ENCODE measurements at regions not wholly inside any gene's neighbourhood (a gene's known extent, or its start where the extent isn't known, plus 50 kb on each side); places are given as distances from the start of the nearest gene placed in this dataset.

- Histone ChIP-seq H3K27me3 (ENCODE audit: control insufficient read depth in 3 of 3, insufficient read depth in 3 of 3, low read length in 3 of 3) (no peaks in the 10 kb centered on the region), H3K27ac (ENCODE audit: low read depth in 1 of 3, low read length in 2 of 3) (no peak overlapping the region), H3K9me3 (ENCODE audit: control insufficient read depth in 2 of 2, insufficient read depth in 1 of 2, low read depth in 1 of 2, low read length in 1 of 2) (no peaks in the 10 kb centered on the region), H3K4me1 (ENCODE audit: control insufficient read depth in 3 of 3, insufficient read depth in 2 of 3, low read depth in 1 of 3, low read length in 2 of 3) (no peaks in the 10 kb centered on the region), H3K36me3 (ENCODE audit: control insufficient read depth in 3 of 3, insufficient read depth in 2 of 3, low read depth in 1 of 3, low read length in 3 of 3) (no peaks in the 10 kb centered on the region), H3K4me3 (ENCODE audit: low read depth in 1 of 3, low read length in 3 of 3) (no peak overlapping the region)
- FAIRE-seq: no peak
- no peak for DNase-seq
- 63 to 65% (median 63%) methylated on average over 4 of the region's 4 CpGs for WGBS, 3 donors
These were observed 307.1 kb downstream of the TSN start for GRCh38 chr2:122062506-122062905.

- Histone ChIP-seq H3K4me3 (ENCODE audit: low read depth in 1 of 3, low read length in 3 of 3) (no peak overlapping the region), H3K36me3 (ENCODE audit: control insufficient read depth in 3 of 3, insufficient read depth in 2 of 3, low read depth in 1 of 3, low read length in 3 of 3) (no peaks in the 10 kb centered on the region), H3K27ac (ENCODE audit: low read depth in 1 of 3, low read length in 2 of 3) (no peak overlapping the region), H3K4me1 (ENCODE audit: control insufficient read depth in 3 of 3, insufficient read depth in 2 of 3, low read depth in 1 of 3, low read length in 2 of 3) (no peaks in the 10 kb centered on the region), H3K27me3 (ENCODE audit: control insufficient read depth in 3 of 3, insufficient read depth in 3 of 3, low read length in 3 of 3) (no peaks in the 10 kb centered on the region), H3K9me3 (ENCODE audit: control insufficient read depth in 2 of 2, insufficient read depth in 1 of 2, low read depth in 1 of 2, low read length in 1 of 2) (no peaks in the 10 kb centered on the region)
- no peak for FAIRE-seq
- 65 to 80% (median 75%) methylated on average over 3 of the region's 3 CpGs for WGBS, 3 donors
- no peak for DNase-seq
These were observed 308.3 kb downstream of the TSN start for GRCh38 chr2:122063716-122064115.

DNA sequence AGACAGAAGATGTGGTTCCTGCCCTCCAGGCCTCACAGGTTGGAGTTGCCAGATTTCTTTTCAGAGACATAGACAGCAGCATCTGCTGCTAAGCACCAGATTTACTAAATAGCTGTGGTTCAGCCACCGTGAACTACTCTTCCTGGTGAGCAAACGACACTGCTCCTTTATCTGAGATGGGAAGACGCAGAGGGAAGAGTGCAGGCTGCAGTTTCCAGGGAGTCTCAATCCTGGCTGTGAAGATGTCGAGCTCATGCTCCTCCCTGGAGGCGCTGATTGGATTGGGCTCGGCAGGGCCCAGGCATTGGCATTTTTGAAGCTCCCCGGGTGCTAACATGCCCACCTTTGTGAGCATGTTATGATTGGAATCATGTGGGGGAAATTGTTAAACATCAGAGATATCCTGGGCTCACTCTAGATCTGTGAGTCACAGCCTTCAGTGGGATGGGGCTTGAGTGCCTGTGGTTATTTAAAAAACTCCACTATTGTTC, 314.8 kb downstream of the TSN start:
- FAIRE-seq (no peak), DNase-seq (no peak)
- WGBS, 3 donors: 67 to 74% (median 67%) methylated on average over 7 of the region's 7 CpGs
- Histone ChIP-seq H3K4me1 (ENCODE audit: control insufficient read depth in 3 of 3, insufficient read depth in 2 of 3, low read depth in 1 of 3, low read length in 2 of 3) (no peaks in the 10 kb centered on the region), H3K9me3 (ENCODE audit: control insufficient read depth in 2 of 2, insufficient read depth in 1 of 2, low read depth in 1 of 2, low read length in 1 of 2) (no peaks in the 10 kb centered on the region), H3K36me3 (ENCODE audit: control insufficient read depth in 3 of 3, insufficient read depth in 2 of 3, low read depth in 1 of 3, low read length in 3 of 3) (no peaks in the 10 kb centered on the region), H3K27ac (ENCODE audit: low read depth in 1 of 3, low read length in 2 of 3) (no peak overlapping the region), H3K27me3 (ENCODE audit: control insufficient read depth in 3 of 3, insufficient read depth in 3 of 3, low read length in 3 of 3) (no peaks in the 10 kb centered on the region), H3K4me3 (ENCODE audit: low read depth in 1 of 3, low read length in 3 of 3) (no peak overlapping the region)

DNA sequence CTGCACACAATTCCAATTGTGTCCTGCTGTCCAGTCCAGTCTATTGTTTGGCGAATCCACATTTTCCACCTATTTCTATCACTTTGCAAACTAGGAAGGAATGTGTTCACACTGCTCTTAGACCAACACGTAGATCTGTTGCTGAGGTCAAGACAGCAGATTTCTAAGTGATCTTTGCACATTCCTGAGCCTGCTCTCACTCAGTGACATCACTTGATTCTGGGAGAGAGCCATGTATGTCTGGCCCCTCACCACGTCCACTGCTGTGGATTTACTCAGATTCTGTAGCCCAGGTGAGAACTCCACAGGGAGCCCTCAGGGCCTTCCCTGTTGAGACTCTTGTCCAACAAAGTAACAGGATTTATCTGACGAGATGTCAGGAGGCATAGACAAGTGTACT, 317.2 kb downstream of the TSN start:
- Histone ChIP-seq H3K27me3 (ENCODE audit: control insufficient read depth in 3 of 3, insufficient read depth in 3 of 3, low read length in 3 of 3) (no peaks in the 10 kb centered on the region), H3K36me3 (ENCODE audit: control insufficient read depth in 3 of 3, insufficient read depth in 2 of 3, low read depth in 1 of 3, low read length in 3 of 3) (no peaks in the 10 kb centered on the region), H3K4me3 (ENCODE audit: low read depth in 1 of 3, low read length in 3 of 3) (no peak overlapping the region), H3K9me3 (ENCODE audit: control insufficient read depth in 2 of 2, insufficient read depth in 1 of 2, low read depth in 1 of 2, low read length in 1 of 2) (no peaks in the 10 kb centered on the region), H3K4me1 (ENCODE audit: control insufficient read depth in 3 of 3, insufficient read depth in 2 of 3, low read depth in 1 of 3, low read length in 2 of 3) (no peaks in the 10 kb centered on the region), H3K27ac (ENCODE audit: low read depth in 1 of 3, low read length in 2 of 3) (no peak overlapping the region)
- WGBS, 3 donors: 64 to 71% (median 69%) methylated on average over 4 of the region's 4 CpGs
- no peak for FAIRE-seq
- no peak for DNase-seq

DNA sequence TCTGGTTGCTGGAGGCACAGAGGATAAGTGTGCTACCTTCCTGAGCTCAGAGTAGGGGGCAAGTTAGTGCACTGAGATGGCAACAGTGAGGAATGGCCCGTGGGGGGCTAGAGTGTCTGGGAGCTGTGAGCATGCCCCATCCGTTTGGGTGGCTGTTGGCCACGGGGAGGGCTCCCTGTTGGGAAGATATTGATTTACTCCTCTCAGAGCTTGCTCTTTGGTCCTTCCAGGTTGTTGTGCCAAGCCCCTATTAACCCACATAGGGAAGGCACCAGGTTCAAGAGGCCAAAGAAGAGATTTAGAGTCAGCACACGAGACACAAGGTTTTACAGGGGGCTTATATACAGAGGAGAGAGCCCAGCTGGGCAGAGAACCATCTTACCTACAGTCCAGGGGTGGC, 318.8 kb downstream of the TSN start:
- Histone ChIP-seq H3K4me3 (ENCODE audit: low read depth in 1 of 3, low read length in 3 of 3) (no peak overlapping the region), H3K9me3 (ENCODE audit: control insufficient read depth in 2 of 2, insufficient read depth in 1 of 2, low read depth in 1 of 2, low read length in 1 of 2) (no peaks in the 10 kb centered on the region), H3K4me1 (ENCODE audit: control insufficient read depth in 3 of 3, insufficient read depth in 2 of 3, low read depth in 1 of 3, low read length in 2 of 3) (no peaks in the 10 kb centered on the region), H3K27ac (ENCODE audit: low read depth in 1 of 3, low read length in 2 of 3) (no peak overlapping the region), H3K27me3 (ENCODE audit: control insufficient read depth in 3 of 3, insufficient read depth in 3 of 3, low read length in 3 of 3) (no peaks in the 10 kb centered on the region), H3K36me3 (ENCODE audit: control insufficient read depth in 3 of 3, insufficient read depth in 2 of 3, low read depth in 1 of 3, low read length in 3 of 3) (no peaks in the 10 kb centered on the region)
- FAIRE-seq (no peak), DNase-seq (no peak)
- WGBS, 3 donors: 19 to 53% (median 45%) methylated on average over 4 of the region's 4 CpGs

DNA sequence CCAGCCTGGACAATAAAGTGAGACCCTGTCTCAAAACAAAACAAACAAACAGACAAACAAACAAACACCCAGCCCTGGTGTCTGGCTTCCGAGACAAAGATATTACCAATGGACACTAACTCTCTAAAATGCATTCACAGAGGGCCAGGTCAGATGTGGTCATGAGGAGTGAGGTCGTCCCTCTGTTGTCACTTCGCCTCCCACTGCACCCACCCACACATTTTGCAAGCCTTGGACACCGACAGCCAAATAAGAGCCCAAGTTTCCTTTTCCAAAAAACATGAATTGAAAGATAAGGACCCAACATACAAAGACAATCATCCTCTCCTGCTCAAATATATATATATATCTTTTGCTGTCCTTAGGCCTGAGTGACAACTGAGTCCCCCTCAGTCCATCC, 319.9 kb downstream of the TSN start:
- FAIRE-seq (no peak), DNase-seq (no peak)
- H3K27ac ChIP-seq (ENCODE audit: low read depth in 1 of 3, low read length in 2 of 3): no peak overlapping the region
- no peaks in the 10 kb centered on the region for H3K36me3 ChIP-seq (ENCODE audit: control insufficient read depth in 3 of 3, insufficient read depth in 2 of 3, low read depth in 1 of 3, low read length in 3 of 3)
- no peak overlapping the region for H3K4me3 ChIP-seq (ENCODE audit: low read depth in 1 of 3, low read length in 3 of 3)
- H3K4me1 ChIP-seq (ENCODE audit: control insufficient read depth in 3 of 3, insufficient read depth in 2 of 3, low read depth in 1 of 3, low read length in 2 of 3): no peaks in the 10 kb centered on the region
- 83 to 92% (median 86%) methylated on average over 4 of the region's 4 CpGs for WGBS, 3 donors
- H3K9me3 ChIP-seq (ENCODE audit: control insufficient read depth in 2 of 2, insufficient read depth in 1 of 2, low read depth in 1 of 2, low read length in 1 of 2): no peaks in the 10 kb centered on the region
- H3K27me3 ChIP-seq (ENCODE audit: control insufficient read depth in 3 of 3, insufficient read depth in 3 of 3, low read length in 3 of 3): no peaks in the 10 kb centered on the region

DNA sequence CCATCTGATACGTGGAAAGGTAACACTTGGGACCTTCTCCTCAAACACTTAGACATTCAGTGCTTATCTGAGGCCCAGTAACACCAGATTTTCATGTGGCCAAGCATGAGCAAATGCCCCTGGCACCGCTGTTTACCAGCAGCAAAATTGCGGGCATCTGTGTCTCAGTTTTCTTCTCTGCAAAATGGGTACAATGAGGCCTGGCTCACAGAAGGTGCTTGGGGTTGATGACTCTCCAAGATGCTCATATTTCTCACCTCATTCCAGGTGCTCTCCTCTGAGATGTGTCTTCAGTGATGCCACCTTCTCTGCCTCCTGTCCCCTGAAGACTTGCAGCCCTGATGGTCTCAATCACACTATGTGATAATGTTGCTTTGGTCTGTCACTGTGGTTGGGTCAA, 321.7 kb downstream of the TSN start:
- 84 to 95% (median 86%) methylated on average over 3 of the region's 3 CpGs for WGBS, 3 donors
- no peak for DNase-seq

DNA sequence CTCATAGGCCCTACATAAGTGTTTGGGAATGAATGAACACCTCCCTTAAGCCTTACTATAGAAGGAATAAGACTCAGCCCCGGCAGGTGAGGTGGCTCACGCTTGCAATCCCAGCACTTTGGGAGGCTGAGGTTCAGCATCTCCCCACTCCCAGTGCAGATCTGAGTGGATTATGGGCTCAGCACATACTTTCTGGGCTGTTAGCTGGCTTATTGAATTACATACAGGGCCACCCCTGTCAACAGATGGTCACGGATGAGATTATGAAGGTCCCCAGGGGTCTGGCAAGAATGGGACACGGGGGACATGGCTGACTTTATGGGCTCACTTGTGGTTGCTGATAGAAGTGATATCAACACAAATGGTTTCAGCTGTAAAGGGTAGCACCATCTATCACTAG, 322.3 kb downstream of the TSN start:
- H3K9me3 ChIP-seq (ENCODE audit: control insufficient read depth in 2 of 2, insufficient read depth in 1 of 2, low read depth in 1 of 2, low read length in 1 of 2): no peaks in the 10 kb centered on the region

More for the DNA sequence above, 321.7 kb downstream of the TSN start:
- no peaks in the 10 kb centered on the region for H3K9me3 ChIP-seq (ENCODE audit: control insufficient read depth in 2 of 2, insufficient read depth in 1 of 2, low read depth in 1 of 2, low read length in 1 of 2)
- no peaks in the 10 kb centered on the region for H3K4me1 ChIP-seq (ENCODE audit: control insufficient read depth in 3 of 3, insufficient read depth in 2 of 3, low read depth in 1 of 3, low read length in 2 of 3)
- H3K4me3 ChIP-seq (ENCODE audit: low read depth in 1 of 3, low read length in 3 of 3): no peak overlapping the region
- FAIRE-seq: no peak
- H3K27me3 ChIP-seq (ENCODE audit: control insufficient read depth in 3 of 3, insufficient read depth in 3 of 3, low read length in 3 of 3): no peaks in the 10 kb centered on the region
- no peak overlapping the region for H3K27ac ChIP-seq (ENCODE audit: low read depth in 1 of 3, low read length in 2 of 3)
- H3K36me3 ChIP-seq (ENCODE audit: control insufficient read depth in 3 of 3, insufficient read depth in 2 of 3, low read depth in 1 of 3, low read length in 3 of 3): no peaks in the 10 kb centered on the region

GRCh38 chr2:122078451-122078850, 323.0 kb downstream of the TSN start:
- no peaks in the 10 kb centered on the region for H3K9me3 ChIP-seq (ENCODE audit: control insufficient read depth in 2 of 2, insufficient read depth in 1 of 2, low read depth in 1 of 2, low read length in 1 of 2)
- no peaks in the 10 kb centered on the region for H3K36me3 ChIP-seq (ENCODE audit: control insufficient read depth in 3 of 3, insufficient read depth in 2 of 3, low read depth in 1 of 3, low read length in 3 of 3)
- no peak overlapping the region for H3K27ac ChIP-seq (ENCODE audit: low read depth in 1 of 3, low read length in 2 of 3)
- H3K27me3 ChIP-seq (ENCODE audit: control insufficient read depth in 3 of 3, insufficient read depth in 3 of 3, low read length in 3 of 3): no peaks in the 10 kb centered on the region
- no peak overlapping the region for H3K4me3 ChIP-seq (ENCODE audit: low read depth in 1 of 3, low read length in 3 of 3)
- 71 to 74% (median 71%) methylated on average over 3 of the region's 3 CpGs for WGBS, 3 donors
- FAIRE-seq (no peak), DNase-seq (no peak)
- no peaks in the 10 kb centered on the region for H3K4me1 ChIP-seq (ENCODE audit: control insufficient read depth in 3 of 3, insufficient read depth in 2 of 3, low read depth in 1 of 3, low read length in 2 of 3)

More for the DNA sequence above, 322.3 kb downstream of the TSN start:
- H3K36me3 ChIP-seq (ENCODE audit: control insufficient read depth in 3 of 3, insufficient read depth in 2 of 3, low read depth in 1 of 3, low read length in 3 of 3): no peaks in the 10 kb centered on the region
- no peaks in the 10 kb centered on the region for H3K27me3 ChIP-seq (ENCODE audit: control insufficient read depth in 3 of 3, insufficient read depth in 3 of 3, low read length in 3 of 3)
- no peak overlapping the region for H3K4me3 ChIP-seq (ENCODE audit: low read depth in 1 of 3, low read length in 3 of 3)
- H3K27ac ChIP-seq (ENCODE audit: low read depth in 1 of 3, low read length in 2 of 3): no peak overlapping the region
- FAIRE-seq (no peak), DNase-seq (no peak)
- H3K4me1 ChIP-seq (ENCODE audit: control insufficient read depth in 3 of 3, insufficient read depth in 2 of 3, low read depth in 1 of 3, low read length in 2 of 3): no peaks in the 10 kb centered on the region
- 84 to 91% (median 87%) methylated on average over 4 of the region's 4 CpGs for WGBS, 3 donors
